ENCODE measurements at regions not wholly inside any gene's neighbourhood (a gene's known extent, or its start where the extent isn't known, plus 50 kb on each side); places are given as distances from the start of the nearest gene placed in this dataset.
"Not testable (repeated sequence)": the region's sequence is repeated elsewhere in the genome, so short reads cannot be mapped to it uniquely, and the experiment has no call there.

DNA sequence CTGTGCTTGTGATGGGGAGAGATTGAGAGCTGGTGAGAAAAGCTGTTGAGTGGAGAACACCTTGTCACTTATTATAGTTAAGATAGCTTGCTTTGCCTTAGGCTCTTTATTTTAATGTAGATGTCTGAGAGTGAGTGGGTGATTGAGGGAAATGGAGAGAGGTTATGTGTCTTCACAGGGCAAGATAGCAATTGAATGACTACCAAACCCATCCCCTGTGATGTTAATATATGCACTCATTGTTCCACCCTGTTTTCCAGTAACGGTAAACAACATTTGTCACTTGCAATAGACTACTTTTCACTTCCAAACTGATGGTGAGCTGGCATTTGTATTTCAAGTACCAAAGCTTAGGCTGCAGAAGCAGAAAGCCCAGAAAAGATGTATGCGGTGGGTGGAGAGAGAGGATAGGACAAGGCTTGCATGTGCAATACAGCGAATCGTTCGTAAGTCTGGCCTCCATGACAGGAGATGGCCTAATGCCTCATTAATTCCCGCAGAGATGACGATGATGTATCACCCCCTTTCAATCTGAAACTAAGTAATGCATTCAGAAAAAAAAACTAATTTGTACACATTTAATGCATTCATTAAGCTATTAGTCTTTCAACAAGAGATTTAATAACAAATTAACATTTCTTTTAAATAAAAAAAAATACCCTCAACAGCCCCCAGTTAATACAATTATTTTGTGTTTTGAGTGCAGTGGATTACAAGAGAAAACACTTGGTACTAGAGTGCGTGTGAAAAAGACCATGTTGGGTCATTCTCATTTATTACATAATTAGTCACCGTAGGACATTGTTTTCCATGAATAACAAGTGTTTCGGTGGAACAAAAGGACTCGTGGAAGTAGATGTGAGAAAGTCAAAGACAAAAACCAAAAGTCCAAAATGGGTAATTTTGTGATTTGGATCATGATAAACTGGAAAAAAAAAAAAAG lies 699.0 kb downstream of the BRINP1 start:
- no peak for DNase-seq

DNA sequence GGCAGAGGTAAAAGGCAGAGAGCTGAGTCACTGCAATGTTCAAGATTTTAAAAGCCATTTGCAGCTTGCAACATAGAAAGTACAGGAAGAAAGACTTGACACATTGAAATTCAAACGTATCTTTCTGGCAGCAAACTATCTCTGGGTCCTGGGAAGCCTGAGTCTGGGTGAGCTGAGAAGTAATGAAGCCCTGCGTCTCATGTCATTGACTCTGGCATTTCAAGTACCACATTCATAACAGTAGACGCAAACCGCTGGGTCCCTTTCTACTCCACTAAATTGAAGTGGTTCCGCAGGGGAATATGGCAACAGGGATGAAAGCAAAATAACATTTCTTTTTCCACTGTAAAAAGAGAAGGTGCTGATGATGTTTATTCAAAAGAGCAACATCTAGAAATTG lies 694.3 kb downstream of the BRINP1 start:
- no peak for DNase-seq

DNA sequence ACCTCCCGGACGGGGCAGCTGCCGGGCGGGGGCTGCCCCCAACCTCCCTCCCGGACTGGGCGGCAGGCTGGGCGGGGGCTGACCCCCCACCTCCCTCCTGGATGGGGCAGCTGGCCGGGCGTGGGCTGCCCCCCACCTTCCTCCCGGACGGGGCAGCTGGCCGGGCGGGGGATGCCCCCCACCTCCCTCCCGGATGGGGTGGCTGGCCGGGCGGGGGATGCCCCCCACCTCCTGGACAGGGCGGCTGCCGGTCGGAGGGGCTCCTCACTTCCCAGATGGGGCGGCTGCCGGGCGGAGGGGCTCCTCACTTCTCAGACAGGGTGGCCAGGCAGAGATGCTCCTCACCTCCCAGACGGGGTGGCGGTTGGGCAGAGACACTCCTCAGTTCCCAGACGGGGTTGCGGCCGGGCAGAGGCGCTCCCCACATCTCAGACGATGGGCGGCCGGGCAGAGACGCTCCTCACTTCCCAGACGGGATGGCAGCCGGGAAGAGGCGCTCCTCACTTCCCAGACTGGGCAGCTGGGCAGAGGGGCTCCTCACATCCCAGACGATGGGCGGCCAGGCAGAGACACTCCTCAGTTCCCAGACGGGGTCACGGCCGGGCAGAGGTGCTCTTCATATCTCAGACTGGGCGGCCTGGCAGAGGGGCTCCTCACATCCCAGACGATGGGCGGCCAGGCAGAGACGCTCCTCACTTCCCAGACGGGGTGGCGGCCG lies 691.1 kb downstream of the BRINP1 start:
- DNase-seq, result not testable (repeated sequence)

DNA sequence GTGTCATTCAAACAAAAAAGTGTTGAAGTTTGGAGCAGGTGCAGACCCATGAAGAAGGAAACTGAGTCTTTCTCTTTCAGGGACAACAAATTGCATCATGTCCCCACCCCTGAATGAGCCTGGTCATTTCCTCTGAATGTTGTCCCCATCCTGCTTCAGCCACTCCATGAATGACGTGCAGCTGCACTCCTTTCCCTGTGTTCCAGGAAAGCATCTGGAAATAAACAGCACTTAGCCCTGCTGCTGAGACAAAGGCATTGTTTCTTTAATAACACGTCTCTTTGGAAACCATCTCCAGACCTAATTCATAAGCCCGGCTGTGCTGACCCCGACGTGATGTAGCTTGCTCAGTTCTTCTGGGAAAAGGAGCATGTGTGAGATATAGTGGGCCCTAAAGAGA lies 682.3 kb downstream of the BRINP1 start:
- DNase-seq, result no peak

DNA sequence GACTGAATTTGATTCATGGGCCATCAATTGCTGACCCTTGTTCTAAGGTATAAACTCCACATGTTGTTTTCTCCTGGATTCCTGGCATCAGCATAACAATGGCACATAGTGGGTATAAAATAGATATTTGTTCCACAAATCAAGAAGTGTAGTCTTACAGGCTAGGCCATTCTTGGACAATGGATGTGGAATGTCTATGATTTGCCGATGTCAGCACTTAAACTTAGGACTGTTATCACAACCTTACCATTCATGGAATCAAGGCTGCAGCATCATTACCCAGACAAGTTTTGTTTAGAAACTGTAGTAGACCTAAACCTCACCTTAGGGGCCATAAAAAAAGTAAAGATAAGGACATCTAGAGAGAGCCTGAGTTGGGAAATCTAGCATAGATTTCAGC lies 680.0 kb downstream of the BRINP1 start:
- no peak for DNase-seq

DNA sequence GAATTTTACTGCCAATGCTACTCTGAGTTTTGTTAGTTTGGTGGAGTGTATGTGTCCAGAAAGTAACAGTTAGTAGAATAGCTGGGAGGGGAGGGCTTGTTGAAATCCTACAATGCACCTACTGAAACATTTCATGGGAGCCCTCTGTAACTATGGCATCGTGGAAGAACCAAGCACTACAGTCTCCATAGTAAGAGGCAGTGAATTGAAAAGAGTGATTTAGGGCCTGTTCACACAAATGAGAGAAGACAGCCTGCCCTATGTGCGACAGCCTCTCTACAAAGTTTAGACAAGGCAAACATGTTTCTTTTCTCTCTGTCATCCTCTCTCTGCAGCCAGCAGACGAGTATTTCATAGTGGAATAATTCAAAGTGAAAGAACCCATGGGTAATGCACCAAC lies 676.6 kb downstream of the BRINP1 start:
- no peak for DNase-seq

DNA sequence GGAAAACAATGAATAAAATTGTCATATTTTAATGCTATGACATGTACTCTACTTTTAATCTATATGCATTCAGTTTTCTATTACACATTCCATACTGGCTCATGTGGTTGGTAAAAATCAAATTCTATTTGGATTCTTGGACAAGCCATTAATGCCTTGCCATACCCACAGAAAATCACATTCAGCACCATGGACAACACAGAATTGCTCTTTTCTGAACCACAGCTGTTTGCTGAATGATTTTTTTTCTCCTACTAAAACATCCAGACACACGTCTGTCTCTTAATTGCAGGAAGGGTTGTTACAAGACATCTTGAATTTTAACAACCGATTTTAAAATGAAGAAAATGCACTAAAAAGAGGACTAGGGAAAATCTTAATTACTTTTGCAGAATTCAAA lies 675.6 kb downstream of the BRINP1 start:
- no peak for DNase-seq

DNA sequence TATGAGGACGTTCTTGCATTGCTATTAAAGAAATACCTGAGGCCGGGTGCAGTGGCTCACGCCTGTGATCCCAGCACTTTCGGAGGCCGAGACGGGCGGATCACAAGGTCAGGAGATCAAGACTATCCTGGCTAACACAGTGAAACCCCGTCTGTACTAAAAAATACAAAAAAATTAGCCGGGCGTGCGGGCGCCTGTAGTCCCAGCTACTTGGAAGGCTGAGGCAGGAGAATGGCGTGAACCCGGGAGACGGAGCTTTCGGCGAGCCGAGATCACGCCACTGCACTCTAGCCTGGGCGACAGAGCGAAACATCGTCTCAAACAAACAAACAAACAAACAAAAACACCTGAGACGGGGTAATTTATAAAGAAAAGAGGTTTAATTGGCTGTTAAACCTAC lies 674.0 kb downstream of the BRINP1 start:
- DNase-seq, result not testable (repeated sequence)

DNA sequence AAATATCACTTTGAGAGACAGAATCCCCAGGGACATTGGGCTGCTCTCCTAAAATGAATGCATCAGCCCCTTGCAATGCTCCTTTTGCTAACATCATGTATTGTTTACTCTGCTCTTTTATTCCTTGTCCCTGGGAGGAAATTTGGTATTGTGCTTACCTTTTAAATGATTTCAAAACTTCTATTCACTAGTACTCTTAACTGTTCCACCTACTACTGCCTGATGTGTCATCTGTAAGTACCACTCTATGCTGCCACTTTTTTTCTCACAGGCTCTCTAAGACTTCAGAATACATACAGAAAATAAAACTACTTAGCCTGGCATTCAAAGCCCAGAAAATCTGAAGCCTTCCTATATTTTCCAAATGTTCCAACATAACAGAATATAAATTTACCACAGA lies 667.2 kb downstream of the BRINP1 start:
- DNase-seq, result no peak

DNA sequence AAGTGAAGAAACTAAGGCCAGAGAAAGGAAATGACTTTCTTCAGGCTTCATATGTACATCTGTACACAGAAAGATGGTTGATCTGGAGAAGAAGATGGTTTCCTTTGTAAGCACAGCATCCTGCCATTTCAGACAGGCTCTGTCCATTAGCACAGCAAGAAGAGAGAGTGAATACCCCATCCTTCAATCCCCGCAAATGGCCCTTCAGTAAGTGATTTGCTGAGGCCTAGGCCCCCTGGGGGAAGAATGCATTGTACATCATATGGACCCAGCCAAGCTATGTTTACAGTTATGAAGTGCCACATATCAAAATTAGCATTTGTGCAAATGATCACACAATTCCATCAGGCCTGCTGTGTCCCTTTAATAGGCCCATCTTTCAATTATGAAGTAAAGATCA lies 657.4 kb downstream of the BRINP1 start:
- DNase-seq, result no peak

DNA sequence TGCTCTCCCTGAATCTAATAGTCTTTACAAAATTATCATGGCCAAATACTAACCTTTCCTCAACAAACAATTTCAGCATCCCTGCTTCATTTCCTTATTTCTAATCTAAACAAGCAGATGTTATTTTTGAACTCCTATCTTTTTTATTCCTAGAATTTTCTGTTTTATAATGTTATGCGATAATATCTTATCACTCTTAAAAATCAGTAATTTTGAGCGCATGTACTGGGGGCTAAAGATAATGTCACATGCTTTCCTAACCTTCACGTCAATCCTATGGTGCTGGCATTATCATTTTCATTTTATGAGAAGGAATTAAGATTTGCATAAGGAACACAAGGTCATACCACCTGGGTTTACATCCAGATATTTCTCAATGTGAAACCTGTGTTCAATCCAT lies 648.0 kb downstream of the BRINP1 start:
- no peak for DNase-seq

DNA sequence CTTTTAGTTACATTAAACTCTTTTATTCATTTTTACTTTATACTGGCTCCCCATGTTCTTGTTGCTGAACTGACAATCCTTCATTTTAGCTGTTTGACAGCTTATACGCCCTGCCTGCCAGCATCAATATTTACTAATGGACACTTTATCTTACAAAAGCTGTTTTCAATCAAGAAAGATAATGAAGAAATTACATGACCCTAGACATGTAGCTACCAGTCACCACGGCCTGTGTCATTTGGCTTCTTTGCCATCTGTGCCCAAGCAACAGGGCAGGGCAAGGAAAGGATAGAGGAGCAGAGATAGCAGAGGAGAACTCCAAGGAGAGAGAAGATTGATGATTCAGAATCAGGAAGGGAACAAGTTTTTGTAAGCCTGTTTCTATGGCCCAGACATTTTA lies 647.3 kb downstream of the BRINP1 start:
- no peak for DNase-seq

DNA sequence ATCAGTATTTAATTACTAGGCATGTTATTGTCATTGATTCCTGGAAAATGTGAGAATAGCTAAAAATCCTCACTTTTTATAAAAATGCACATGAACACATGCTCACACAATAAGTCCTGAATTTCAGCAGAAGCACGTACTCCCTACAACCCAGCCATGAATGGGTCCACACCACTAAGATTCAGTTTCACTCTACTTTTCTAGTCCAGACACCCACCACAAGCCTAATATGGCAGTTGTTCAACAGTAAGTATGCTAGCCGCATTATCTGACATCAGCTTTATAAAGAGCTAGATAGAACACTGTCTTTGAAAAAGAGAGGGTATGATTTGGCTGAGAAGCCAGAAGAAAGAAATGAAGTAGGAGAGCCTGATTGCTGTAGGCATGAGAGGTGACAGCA lies 639.3 kb downstream of the BRINP1 start:
- DNase-seq, result no peak

DNA sequence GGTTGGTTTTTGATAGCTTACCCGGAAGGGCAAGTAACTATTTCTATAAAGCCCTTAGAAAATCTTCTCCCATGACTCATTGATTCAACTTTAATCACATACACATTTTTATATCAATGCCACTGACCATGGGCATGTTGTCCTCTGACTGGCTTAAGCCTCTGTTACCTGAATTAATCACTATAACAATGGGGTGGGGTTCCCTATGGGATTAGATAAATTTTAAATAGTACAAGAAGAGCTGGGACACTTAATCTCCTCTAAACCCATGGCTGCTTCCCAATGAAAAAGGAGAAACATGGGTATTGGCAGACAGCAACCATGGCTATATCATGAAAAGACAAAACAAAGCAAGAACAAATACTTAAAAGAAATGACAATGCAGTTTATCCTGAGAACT lies 636.2 kb downstream of the BRINP1 start:
- DNase-seq, result no peak

DNA sequence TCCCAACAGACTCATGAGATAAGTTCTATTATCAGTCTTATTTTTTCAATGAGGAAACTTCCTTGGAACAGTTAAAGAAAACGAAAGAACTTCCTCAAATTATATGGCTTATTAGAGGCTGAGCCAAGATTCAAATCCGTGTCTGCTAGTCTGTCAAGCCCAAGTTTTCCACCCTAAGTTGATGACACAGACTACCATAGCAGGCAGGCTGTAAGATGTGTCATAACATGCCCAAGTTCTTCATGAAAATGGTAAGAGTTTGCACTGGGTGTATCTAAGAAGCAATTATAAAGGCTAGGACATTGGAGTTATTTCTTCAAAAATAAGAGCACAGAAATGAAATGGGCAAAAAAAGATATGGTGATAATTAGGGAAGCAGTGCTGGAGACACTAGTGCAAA lies 634.5 kb downstream of the BRINP1 start:
- no peak for DNase-seq

DNA sequence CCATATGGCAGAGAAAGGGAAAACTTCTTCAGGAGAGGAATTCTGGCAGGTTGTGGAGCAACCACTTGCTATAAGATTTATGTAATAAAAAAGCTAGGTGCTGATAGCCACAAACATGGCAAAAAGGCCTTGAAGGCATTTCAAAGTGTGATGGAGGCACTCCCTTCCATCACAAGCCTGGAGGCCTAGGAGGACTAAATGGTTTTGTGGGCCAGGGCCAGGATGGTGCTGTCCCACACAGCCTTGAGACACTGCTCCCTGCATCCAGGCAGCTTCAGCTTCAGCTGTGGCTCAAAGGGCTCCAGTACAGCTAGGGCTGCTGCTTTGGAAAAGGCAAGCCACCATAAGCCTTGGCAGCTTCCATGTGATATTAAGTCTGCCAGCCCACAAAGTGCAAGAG lies 632.8 kb downstream of the BRINP1 start:
- no peak for DNase-seq

DNA sequence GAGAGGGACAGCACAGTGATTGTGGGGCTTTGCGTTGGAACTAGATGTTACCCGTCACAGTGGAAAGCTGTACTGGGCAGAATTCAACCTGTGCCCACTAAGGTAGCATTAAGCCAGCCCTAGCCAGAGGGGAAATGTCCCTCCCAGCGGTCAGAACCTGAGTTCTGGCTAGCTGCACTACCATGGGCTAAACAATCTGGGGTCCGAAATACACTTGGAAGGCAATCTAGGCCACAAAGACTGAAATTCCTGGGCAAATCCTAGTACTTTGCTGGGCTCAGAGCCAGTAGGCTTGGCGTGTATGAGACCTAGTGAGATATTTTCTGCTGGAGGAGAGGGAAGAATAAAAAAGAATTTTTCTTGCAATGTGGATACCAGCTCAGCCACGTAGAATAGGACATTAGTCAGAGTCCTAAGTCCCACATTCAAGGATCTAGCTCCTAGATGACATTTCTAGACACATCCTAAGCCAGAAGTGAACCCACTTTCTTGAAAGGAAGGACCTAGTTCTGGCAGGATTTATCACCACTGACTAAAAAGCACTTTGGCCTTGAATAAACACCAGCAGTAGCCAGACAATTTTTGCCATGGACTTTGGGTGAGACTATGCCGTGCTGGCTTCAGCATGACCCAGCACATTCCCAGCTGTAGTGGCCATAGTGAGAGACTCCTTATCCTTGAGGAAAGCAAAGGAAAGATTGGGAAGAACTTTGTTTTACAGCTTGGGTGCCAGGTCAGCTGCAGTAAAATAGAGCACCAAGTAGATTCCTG lies 618.0 kb downstream of the BRINP1 start:
- no peak for DNase-seq

DNA sequence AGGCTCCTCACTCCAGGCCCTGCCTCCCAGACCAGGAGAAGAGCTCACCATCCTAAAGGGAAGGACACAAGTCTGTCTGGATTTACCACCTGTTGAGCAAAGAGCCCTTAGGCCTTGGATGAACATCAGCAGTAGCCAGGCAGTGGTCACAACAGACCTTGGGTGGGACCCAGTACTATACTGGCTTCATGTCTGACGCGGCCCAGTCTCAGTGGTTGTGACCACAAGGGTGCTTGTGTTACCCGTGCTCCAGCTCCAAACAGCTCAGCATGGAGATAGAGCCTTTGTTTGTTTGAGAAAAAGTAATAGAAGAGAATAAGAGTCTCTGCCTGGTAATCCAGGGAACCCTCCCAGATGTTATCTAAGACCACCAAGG lies 617.4 kb downstream of the BRINP1 start:
- DNase-seq, result no peak

DNA sequence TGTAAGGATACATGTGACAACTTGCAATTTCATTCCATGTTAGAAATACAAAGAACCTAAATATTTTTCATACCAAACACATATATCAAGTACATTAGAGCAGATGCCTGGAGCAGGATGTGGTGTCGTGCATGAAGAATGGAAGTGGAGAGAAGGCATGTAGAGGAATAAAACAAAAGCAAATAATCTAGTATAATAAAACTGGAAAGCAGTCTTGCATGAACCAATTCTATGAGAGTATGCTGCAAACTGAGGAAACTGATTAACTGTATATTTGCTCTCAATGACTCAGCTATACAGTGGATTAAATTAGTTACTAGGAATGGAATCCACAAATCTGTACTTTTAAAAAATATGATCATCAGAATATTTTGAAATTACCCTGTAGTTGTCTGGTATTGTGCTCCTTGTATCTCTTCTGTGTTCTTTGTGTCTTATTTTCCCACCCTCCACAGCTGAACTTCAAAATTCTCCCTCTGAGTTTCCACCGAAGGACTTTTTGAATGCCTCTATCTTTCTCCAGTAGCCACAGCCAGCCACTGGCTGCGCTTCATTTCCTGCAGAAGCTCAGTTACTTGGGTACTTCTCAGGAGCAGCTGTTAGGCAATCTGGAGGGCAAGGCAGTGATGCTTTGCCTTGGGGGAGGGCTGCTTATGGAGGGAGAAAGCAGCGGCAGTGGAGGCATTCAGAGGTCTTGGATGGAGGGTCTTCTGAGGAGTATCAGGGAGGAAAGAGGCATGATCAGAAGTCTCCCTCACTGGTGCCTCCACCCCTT lies 608.0 kb downstream of the BRINP1 start:
- DNase-seq, result no peak

DNA sequence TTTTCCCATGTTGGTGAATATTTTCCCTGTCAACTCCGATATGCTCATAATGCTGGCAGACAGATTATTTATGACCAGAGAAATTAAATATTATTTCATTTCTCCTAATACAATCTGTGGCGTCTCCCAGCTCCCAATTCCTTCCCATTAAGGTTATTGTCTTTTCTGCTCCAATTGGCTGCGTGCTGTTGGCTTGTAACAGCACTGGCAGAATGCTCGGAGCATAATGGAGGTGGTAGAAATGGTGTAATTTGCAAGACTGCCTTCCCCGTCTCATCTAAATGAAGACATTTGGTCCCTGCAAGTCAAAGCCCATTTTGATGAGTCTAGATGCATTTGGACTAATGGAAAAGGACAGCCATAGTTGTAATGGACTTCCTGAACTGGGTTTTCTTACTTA lies 601.7 kb downstream of the BRINP1 start:
- DNase-seq, result no peak

DNA sequence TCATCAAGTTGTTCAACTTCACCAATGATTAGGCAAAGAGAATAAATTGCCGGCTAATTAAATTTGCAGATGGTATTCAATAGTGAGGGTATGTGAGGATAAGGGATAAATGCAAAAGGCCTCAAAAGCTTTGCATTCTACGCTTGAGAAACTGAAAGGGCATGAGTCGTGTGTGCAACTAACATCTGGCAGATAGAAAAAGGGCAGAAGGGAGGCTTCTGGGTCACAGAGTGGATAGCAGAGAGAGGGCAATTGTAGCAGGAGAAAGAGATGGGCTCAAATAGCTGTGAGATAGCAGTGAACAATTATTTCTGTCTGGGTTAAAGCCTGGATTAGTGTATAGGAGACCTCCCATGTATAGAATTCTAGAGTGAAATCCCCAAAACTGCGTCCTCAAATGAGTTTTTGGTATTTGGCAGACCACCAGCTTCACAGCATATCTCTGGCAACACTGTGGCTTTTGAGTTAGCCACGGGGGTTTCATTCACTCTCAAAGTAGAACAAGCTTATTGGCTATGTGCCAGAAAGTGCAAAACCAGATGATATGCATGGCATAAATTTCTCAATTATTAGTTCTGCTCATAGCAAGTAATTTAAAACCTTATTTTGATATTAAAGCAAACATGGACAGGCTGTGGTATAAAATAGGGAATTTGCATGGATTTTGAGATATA lies 586.3 kb downstream of the BRINP1 start:
- no peak for DNase-seq

DNA sequence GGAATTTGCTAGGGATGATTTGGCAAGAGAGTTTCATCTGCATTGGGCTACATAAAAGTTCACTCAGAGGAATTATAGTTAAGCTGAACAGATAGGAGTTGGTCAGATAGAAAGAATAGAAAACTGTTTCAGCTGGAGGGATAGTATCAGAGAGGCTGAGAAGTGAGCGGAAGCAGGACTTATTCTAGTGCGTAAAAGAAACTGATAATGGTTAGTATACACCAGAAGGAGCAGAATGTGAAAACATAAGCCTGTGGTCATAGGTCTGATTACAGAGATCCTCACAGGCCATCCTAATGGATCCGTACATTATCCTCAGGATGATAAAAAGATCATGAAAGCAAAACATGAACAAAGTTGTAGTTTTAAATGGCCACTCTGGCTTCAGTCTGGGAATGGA lies 585.2 kb downstream of the BRINP1 start:
- no peak for DNase-seq
